Astrocyte (in vitro differentiated cells and primary cell): ENCODE measurements at regions not wholly inside any gene's neighbourhood (a gene's known extent, or its start where the extent isn't known, plus 50 kb on each side); places are given as distances from the start of the nearest gene placed in this dataset.

Source experiments
- CTCF ChIP-seq: IDR thresholded peaks from 2 replicates; pipeline ENCODE4 v1.5.1; 2011; ENCODE audit warnings: low read depth, mild to moderate bottlenecking, inconsistent platforms, low read length, moderate library complexity; ENCODE audit not compliant: insufficient read depth
- EZH2 ChIP-seq: IDR thresholded peaks from 2 replicates; pipeline ENCODE4 v1.6.1; 2012; ENCODE audit warnings: mild to moderate bottlenecking, low read length, inconsistent platforms; ENCODE audit not compliant: insufficient read depth

GRCh38 chr6:76441875-76442274, 369.4 kb upstream of the IMPG1 start:
- no peak for TF ChIP-seq EZH2
- no peak for TF ChIP-seq CTCF
